GM12865 (cell line): ENCODE measurements at regions not wholly inside any gene's neighbourhood (a gene's known extent, or its start where the extent isn't known, plus 50 kb on each side); places are given as distances from the start of the nearest gene placed in this dataset.

Experiments used
- DNase-seq: peaks from one replicate; pipeline ENCODE4 v3.0.0; 2010; ENCODE audit warnings: low read depth
- H3K4me3 ChIP-seq: 2 replicates; pipeline ENCODE4 v1.5.1; 2011; ENCODE audit warnings: mild to moderate bottlenecking, low read depth, low read length, control low read depth
- CTCF ChIP-seq: IDR thresholded peaks from 2 replicates; pipeline ENCODE4 v1.5.1; 2011; ENCODE audit warnings: low read length, control low read depth, low read depth, inconsistent platforms; ENCODE audit not compliant: insufficient read depth; ENCODE audit errors: missing control alignments

GRCh38 chr5:27473307-27474046 is 435.1 kb upstream of the CDH9 start:
- DNase-seq, result no peak
- H3K4me3 ChIP-seq, result peak overlapping the region; percentile 57

GRCh38 chr5:27472871-27473270 is 434.5 kb upstream of the CDH9 start:
- H3K4me3 ChIP-seq, result peak overlapping the region; percentile 57
- peak; percentile 29 for DNase-seq
- TF ChIP-seq CTCF, result no peak

More at GRCh38 chr5:27473307-27474046, 435.1 kb upstream of the CDH9 start:
- no peak for TF ChIP-seq CTCF

GRCh38 chr5:27472000-27472763 is 433.8 kb upstream of the CDH9 start:
- TF ChIP-seq CTCF, result no peak
- peak; percentile 80 for DNase-seq
- H3K4me3 ChIP-seq, result peak overlapping the region; percentile 57

GRCh38 chr5:27466959-27467358 is 428.6 kb upstream of the CDH9 start:
- no peak for DNase-seq
- H3K4me3 ChIP-seq, result no peak overlapping the region
- TF ChIP-seq CTCF, result no peak

GRCh38 chr5:27465140-27465539 is 426.8 kb upstream of the CDH9 start:
- no peak for TF ChIP-seq CTCF
- peak; percentile 27 for DNase-seq
- H3K4me3 ChIP-seq, result no peak overlapping the region

GRCh38 chr5:27463446-27464149 is 425.2 kb upstream of the CDH9 start:
- TF ChIP-seq CTCF, result no peak
- no peak for DNase-seq
- H3K4me3 ChIP-seq, result no peak overlapping the region
